MM.1S (cell line): ENCODE measurements at regions not wholly inside any gene's neighbourhood (a gene's known extent, or its start where the extent isn't known, plus 50 kb on each side); places are given as distances from the start of the nearest gene placed in this dataset.

Experiments
- DNase-seq: peaks from one replicate; pipeline ENCODE4 v3.0.0-alpha.2; 2015
- H2AFZ ChIP-seq: fragments of 300-600 bp; sonication (generic); 2 replicates; pipeline ENCODE4 v1.6.0; 2016; ENCODE audit warnings: antibody characterized with exemption, low read length
- H3F3A ChIP-seq: fragments of 300-600 bp; sonication (generic); 2 replicates; pipeline ENCODE4 v1.6.1; 2016; ENCODE audit warnings: mild to moderate bottlenecking, antibody characterized with exemption, low read length, moderate library complexity, mixed read lengths; ENCODE audit not compliant: insufficient read depth
- H3K27ac ChIP-seq: fragments of 300-600 bp; sonication (generic); 2 replicates; pipeline ENCODE4 v1.5.1; 2016; ENCODE audit warnings: mild to moderate bottlenecking, low read length
- H3K27me3 ChIP-seq: fragments of 300-600 bp; sonication (generic); replicated peaks from 2 replicates; pipeline ENCODE4 v1.6.0; 2016; ENCODE audit warnings: low read length; ENCODE audit not compliant: insufficient read depth
- H3K36me3 ChIP-seq: fragments of 300-600 bp; sonication (generic); replicated peaks from 2 replicates; pipeline ENCODE4 v1.6.1; 2016; ENCODE audit warnings: mild to moderate bottlenecking, low read length, mixed read lengths; ENCODE audit not compliant: insufficient read depth
- H3K4me1 ChIP-seq: fragments of 300-600 bp; sonication (generic); 2 replicates; pipeline ENCODE4 v1.6.1; 2016; ENCODE audit warnings: low read length, mixed read lengths
- H3K4me2 ChIP-seq: fragments of 300-600 bp; sonication (generic); 2 replicates; pipeline ENCODE4 v1.6.0; 2016; ENCODE audit warnings: low read depth, low read length
- H3K4me3 ChIP-seq: fragments of 300-600 bp; sonication (generic); 2 replicates; pipeline ENCODE4 v1.5.1; 2016; ENCODE audit warnings: low read length, mixed read lengths
- H3K79me2 ChIP-seq: fragments of 300-600 bp; sonication (generic); 2 replicates; pipeline ENCODE4 v1.6.1; 2016; ENCODE audit warnings: mixed run types, low read length, mixed read lengths
- H3K9ac ChIP-seq: fragments of 300-600 bp; sonication (generic); 2 replicates; pipeline ENCODE4 v1.6.1; 2016; ENCODE audit warnings: low read length, mixed read lengths
- H3K9me2 ChIP-seq: fragments of 300-600 bp; sonication (generic); replicated peaks from 2 replicates; pipeline ENCODE4 v1.6.1; 2016; ENCODE audit warnings: mild to moderate bottlenecking, low read length, mixed read lengths; ENCODE audit not compliant: insufficient read depth
- H3K9me3 ChIP-seq: fragments of 300-600 bp; sonication (generic); replicated peaks from 2 replicates; pipeline ENCODE4 v1.6.1; 2016; ENCODE audit warnings: mild to moderate bottlenecking, low read length, mixed read lengths; ENCODE audit not compliant: insufficient read depth
- H4K20me1 ChIP-seq: fragments of 300-600 bp; sonication (generic); 2 replicates; pipeline ENCODE4 v1.6.1; 2016; ENCODE audit warnings: mild to moderate bottlenecking, low read length, moderate library complexity, mixed read lengths; ENCODE audit not compliant: insufficient read depth
- EZH2 ChIP-seq: fragments of 300-600 bp; sonication (generic); optimal IDR thresholded peaks from 2 replicates; pipeline ENCODE3; 2017; ENCODE audit warnings: low read depth, mild to moderate bottlenecking, antibody characterized with exemption, low read length, mixed read lengths
- EZH2phosphoT487 ChIP-seq: fragments of 300-600 bp; sonication (generic); IDR thresholded peaks from 2 replicates; pipeline ENCODE4 v1.6.1; 2018; ENCODE audit warnings: antibody characterized with exemption, low read length
- TF ChIP-seq, protein P1 (sequence below): fragments of 300-600 bp; sonication (generic); IDR thresholded peaks from 2 replicates; pipeline ENCODE4 v1.5.1; 2016; ENCODE audit warnings: antibody characterized with exemption, low read length, mixed read lengths

DNA sequence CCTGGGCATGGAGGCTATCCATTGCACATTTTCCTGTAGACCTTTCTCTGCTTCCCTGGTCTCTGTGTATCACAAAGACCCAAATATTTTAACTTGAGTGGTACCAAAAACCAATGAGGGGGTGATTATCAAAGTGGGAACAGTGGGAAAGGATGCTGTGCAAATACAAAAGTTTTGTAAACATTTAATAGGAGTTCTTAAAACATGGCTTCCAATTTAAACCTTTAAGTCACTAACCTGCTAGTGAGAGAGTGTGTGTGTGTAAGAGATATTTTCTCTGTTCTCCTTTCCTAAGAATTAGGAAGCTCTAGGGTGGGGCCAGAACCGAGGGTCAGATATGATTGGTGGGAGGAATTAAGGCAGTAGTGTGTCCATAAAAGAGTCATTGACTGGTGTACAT lies 64.5 kb upstream of the ARHGAP5 start:
- H4K20me1 ChIP-seq, result no peaks in the 10 kb centered on the region
- no peak overlapping the region for H3K4me2 ChIP-seq
- H3K4me3 ChIP-seq, result no peak overlapping the region
- H3K27me3 ChIP-seq, result no peaks in the 10 kb centered on the region
- H3K9ac ChIP-seq, result no peak overlapping the region
- H3F3A ChIP-seq, result no peaks in the 10 kb centered on the region
- H3K36me3 ChIP-seq, result no peaks in the 10 kb centered on the region
- H2AFZ ChIP-seq, result no peak overlapping the region
- H3K9me2 ChIP-seq, result no peaks in the 10 kb centered on the region
- TF ChIP-seq EZH2 (no peak), EZH2phosphoT487 (no peak)
- TF ChIP-seq, protein P1, sequence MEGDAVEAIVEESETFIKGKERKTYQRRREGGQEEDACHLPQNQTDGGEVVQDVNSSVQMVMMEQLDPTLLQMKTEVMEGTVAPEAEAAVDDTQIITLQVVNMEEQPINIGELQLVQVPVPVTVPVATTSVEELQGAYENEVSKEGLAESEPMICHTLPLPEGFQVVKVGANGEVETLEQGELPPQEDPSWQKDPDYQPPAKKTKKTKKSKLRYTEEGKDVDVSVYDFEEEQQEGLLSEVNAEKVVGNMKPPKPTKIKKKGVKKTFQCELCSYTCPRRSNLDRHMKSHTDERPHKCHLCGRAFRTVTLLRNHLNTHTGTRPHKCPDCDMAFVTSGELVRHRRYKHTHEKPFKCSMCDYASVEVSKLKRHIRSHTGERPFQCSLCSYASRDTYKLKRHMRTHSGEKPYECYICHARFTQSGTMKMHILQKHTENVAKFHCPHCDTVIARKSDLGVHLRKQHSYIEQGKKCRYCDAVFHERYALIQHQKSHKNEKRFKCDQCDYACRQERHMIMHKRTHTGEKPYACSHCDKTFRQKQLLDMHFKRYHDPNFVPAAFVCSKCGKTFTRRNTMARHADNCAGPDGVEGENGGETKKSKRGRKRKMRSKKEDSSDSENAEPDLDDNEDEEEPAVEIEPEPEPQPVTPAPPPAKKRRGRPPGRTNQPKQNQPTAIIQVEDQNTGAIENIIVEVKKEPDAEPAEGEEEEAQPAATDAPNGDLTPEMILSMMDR, result no peak
- no peaks in the 10 kb centered on the region for H3K9me3 ChIP-seq
- H3K79me2 ChIP-seq, result no peaks in the 10 kb centered on the region
- H3K4me1 ChIP-seq, result no peaks in the 10 kb centered on the region
- DNase-seq, result no peak
- H3K27ac ChIP-seq, result no peak overlapping the region

DNA sequence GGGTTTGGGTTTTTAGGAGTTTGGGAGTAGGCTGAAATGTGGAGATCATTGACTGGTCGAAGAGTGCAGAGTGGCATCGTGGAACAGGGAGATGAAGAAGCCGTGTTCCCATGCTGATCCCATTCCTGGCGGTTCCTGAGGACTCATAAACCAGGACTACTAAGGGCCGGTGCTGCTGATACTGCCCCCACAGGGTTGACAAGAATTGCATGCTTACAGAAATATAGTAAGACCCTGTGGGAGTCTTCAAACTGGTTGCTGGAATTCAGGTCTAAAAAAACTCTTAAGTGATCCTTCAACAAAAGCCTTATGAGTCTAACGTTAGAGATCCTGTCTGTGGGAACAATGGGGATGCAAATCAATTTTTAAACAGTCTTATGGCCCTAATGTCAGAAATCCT lies 64.0 kb upstream of the ARHGAP5 start:
- no peaks in the 10 kb centered on the region for H3K36me3 ChIP-seq
- no peak overlapping the region for H3K4me2 ChIP-seq
- H3K79me2 ChIP-seq, result no peaks in the 10 kb centered on the region
- H2AFZ ChIP-seq, result no peak overlapping the region
- H3K9me2 ChIP-seq, result no peaks in the 10 kb centered on the region
- no peaks in the 10 kb centered on the region for H3K4me1 ChIP-seq
- no peaks in the 10 kb centered on the region for H3K9me3 ChIP-seq
- H3K4me3 ChIP-seq, result no peak overlapping the region
- TF ChIP-seq EZH2 (no peak), EZH2phosphoT487 (no peak)
- TF ChIP-seq, protein P1, result no peak
- no peak for DNase-seq
- H3K27ac ChIP-seq, result no peak overlapping the region
- no peak overlapping the region for H3K9ac ChIP-seq
- no peaks in the 10 kb centered on the region for H3K27me3 ChIP-seq
- H3F3A ChIP-seq, result no peaks in the 10 kb centered on the region
- no peaks in the 10 kb centered on the region for H4K20me1 ChIP-seq

DNA sequence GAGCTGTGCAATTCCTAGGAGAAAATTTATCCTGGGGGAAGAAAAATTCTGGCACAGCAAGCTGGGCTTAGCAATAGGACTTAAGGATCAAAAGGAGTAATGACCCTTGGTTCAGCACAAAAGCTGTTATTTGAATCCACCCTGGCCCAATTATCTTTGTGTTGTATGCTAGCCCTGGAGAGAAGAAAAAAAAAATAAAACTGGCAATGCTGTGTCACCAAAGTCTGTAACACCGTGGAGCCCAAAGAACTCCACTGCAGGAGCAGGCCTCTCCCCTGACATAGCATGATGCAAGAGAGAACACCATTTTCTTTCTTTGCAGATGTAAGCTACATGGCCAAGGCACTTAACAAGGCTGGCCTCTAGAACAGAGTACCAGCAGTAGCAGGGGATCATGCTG lies 63.0 kb upstream of the ARHGAP5 start:
- no peak overlapping the region for H3K4me2 ChIP-seq
- no peaks in the 10 kb centered on the region for H3K36me3 ChIP-seq
- H4K20me1 ChIP-seq, result no peaks in the 10 kb centered on the region
- no peaks in the 10 kb centered on the region for H3K4me1 ChIP-seq
- no peak overlapping the region for H2AFZ ChIP-seq
- no peak for DNase-seq
- H3K27me3 ChIP-seq, result no peaks in the 10 kb centered on the region
- H3K27ac ChIP-seq, result no peak overlapping the region
- no peaks in the 10 kb centered on the region for H3F3A ChIP-seq
- H3K79me2 ChIP-seq, result no peaks in the 10 kb centered on the region
- no peaks in the 10 kb centered on the region for H3K9me2 ChIP-seq
- H3K9me3 ChIP-seq, result no peaks in the 10 kb centered on the region
- H3K9ac ChIP-seq, result no peak overlapping the region
- H3K4me3 ChIP-seq, result no peak overlapping the region
- TF ChIP-seq, protein P1, result no peak
- TF ChIP-seq EZH2phosphoT487, result no peak
- no peak for TF ChIP-seq EZH2
